Stimulated activated CD4-positive, alpha-beta T cell treated with anti-CD3 and anti-CD28 coated beads, Interleukin-2, amount 100 ng/mL, for 24 hours (primary cell): ENCODE measurements at regions not wholly inside any gene's neighbourhood (a gene's known extent, or its start where the extent isn't known, plus 50 kb on each side); places are given as distances from the start of the nearest gene placed in this dataset.

Experiments used
- DNase-seq, 2 donors: peaks; one replicate each; pipeline ENCODE4 v3.0.0-alpha.2; 2020

DNA sequence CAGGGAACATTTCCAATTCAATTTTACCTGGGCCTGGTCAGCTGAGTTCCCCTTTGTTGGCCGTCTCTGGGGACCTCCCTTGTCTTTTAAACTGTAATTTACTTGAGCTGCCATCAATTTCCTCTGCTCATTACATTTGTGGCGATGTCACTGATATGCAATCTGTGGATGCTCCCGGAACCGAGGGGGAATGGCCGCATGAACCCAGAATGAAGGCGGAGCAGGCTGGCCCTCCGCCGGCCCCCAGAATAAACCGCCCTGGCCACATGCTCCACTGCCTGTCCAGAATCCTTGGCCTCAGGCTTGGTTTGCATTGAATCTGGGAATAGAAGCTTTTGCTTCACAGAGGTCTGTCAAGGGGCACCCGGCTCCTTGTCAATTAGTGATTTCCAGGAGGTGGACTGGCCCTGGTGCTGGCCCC lies 276.8 kb downstream of the TEX29 start:
- DNase-seq = no peak

DNA sequence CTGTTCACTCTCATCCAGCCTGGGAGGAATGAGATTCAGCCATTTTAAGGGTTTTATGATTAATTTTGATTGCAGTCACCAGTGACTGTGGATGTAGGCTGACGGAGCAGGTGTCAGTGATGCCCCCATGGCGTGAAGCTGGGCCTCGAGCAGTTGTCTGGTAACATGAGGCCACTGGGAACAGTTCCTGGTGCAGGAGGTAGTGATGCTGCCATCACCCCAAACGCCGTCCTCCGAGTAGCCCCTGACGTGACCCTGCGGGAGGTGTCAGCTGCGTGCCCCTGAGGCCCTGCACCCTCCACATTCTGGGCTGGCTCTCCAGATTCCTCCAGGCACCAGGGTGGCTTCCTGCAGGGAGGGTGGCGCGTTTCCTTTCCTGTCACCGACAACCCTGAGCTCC lies 277.2 kb downstream of the TEX29 start:
- no peak for DNase-seq

DNA sequence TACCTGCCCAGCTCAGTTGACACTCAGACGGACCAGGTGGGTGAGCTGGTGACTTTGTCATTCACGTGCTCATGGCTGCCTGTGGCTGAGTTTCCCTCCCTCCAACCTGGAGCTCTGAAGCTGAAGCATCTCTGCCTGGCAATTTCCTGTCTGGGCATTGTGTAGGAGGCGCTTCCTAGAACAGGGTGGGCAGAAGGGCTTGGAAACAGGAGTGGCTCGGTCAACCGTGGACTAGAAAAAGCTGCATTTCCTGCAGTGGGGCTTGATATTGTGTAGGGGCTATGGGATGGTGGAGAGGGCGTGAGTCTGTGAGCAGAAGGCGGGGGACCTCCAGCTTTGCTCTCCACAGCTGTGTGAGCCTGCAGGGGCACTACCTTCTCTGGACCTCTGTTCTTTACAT lies 278.3 kb downstream of the TEX29 start:
- no peak for DNase-seq

DNA sequence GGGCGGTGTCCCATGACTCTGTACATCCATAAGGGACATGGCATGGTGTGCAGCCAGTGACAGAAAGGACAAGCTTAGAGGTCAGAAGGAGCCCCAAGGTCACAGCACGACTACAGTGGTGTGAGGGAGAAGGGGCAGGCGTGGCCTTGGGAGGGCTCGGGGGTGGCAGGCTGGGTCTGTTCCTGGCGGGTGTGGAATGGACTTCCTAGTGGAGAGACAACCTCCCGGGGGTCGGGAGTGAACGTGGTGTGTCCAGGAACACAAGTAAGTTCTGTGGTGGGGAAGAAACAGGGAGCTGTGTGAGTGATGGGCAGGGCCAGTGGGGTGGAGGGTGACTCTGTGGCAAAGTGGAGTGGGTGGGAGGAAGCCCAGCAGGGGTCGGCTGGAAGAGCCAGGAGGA lies 279.3 kb downstream of the TEX29 start:
- DNase-seq = no peak

DNA sequence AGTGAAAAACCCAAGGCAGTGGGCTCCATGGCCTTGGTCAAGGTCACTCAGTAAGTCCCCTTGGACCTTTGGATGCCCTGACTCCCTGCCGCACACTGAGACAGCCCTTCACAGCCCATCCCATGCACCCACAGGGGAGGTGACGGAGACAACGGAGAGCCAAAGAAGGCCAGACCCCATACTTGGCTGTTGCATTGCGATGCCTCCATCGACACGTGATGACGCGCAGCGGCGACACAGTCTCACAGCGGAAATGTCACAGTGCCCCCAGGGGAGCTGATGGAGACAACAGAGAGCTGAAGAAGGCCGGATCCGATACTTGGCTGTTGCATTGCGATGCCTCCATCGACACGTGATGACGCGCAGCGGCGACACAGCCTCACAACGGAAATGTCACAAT lies 282.4 kb downstream of the TEX29 start:
- DNase-seq = no peak

DNA sequence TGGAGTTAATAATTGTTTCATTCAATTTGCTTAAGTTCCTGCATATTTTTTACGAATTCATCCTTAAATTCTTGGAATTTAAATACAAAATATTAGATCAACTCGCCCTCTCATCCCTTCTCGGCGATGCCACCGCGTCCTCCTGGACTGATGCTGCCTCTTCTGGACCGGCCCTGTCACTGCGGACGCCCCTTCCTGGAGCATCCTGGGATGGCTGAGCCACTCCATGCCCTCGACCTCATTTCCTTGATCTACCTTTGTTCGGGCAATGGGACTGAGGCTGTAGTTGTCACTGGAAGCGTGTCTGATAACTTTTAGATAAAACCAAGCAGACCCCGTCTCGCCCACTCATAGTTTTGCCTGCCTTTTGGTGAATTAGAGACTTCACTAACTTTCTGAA lies 283.7 kb downstream of the TEX29 start:
- no peak for DNase-seq

DNA sequence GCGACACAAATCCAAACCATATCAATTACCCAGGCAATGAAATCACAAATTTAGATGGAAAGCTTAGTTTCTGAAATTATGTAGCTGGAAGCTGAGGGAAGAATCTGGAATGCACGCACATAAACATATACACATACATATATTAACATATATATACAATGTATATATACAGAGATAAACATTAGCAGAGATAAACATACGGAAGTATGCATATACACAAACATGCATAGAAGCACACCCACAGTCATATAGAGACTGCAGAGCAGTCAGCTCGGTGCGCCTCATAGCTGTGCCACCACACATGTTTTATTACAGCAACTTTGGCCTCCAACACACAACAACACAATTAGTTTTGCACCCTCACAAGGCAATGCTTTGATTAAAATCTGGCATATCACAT lies 288.1 kb downstream of the TEX29 start:
- no peak for DNase-seq

DNA sequence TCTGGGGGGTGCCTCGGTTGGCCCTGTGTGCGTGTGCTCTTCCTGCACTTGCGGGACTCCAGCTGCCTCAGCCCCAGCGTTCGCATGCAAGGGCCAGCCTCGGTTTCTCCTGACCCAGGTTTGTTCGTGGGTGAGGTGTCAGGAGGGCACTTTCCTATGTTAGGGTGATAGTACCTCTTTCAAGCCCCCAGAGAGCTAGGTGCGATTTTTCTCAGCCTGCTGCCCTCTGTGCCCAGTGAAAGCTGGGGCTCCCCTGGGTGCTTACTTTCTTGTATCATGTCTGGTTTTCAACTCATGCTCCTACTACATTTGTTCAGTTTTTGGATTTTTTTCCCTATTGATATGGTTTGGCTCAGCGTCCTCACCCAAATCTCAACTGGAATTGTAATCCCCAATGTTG lies 289.2 kb downstream of the TEX29 start:
- no peak for DNase-seq

DNA sequence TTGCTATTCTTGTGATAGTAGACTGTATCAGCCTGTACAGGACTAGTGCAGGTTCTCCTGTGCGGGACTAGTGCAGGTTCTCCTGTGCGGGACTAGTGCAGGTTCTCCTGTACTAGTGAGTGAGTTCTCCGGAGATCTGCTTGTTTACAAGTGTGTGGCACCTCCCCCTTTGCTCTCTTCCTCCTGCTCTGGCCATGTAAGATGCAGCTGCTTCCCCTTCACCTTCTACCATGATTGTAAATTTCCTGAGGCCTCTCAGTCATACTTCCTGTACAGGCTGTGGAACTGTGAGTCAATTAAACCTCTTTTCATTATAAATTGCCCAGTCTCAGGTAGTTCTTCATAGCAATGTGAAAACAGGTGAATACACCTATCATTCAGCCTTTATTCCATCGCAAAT lies 289.6 kb downstream of the TEX29 start:
- DNase-seq = no peak

DNA sequence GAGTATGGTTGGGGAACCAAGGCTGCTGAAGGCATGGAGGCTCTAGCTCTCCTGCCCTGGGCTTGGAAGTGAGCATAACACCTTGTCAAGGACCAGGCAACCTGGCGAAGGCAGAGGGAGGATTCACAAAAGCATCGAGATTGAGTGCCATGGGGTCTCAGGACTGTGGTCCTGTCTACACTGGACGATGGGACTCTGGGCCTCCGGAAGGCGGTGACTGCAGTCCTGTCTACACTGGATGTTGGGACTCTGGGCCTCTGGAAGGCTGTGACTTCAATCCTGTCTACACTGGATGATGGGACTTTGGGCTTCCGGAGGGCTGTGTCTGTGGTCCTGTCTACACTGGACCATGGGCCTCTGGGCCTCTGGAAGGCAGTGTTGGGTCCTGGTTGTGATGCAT lies 290.4 kb downstream of the TEX29 start:
- no peak for DNase-seq

DNA sequence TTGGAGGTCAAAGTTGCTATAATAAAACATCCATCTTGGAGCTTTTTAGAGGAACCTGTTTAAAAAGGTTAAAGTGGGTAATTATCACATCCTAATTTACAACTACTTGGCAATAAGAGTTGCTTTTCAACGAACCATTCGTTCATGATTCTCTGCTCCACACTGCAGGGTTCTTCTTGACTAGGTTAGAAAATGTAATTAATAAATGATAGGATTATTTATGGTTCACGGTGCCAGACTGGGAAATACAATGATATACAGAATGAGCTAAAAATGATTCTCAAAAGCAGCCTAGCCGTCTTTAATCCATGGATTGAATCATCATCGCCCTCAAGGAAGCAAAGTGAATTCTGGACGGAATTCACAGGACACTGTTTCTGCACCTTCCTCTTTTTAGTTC lies 291.2 kb downstream of the TEX29 start:
- no peak for DNase-seq

DNA sequence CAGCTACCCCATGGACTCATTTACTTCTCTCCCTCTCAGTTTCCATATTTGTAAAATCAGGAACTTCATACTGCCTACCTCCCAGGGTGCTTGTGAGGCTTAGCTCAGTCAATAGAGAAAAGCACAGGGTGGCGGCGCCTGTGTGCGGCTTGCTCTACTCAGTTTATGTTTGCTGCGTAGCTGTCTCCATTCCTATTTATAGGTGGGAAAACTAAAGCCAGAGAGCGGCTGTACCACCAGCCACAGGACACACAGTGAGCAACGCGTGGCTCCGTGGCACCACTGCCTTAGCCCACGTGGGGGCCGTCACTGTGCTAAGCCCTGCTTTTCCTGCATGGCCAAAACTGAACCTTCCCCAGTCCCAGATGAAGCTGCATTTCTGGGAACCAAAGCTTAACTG lies 292.4 kb downstream of the TEX29 start:
- DNase-seq = no peak

DNA sequence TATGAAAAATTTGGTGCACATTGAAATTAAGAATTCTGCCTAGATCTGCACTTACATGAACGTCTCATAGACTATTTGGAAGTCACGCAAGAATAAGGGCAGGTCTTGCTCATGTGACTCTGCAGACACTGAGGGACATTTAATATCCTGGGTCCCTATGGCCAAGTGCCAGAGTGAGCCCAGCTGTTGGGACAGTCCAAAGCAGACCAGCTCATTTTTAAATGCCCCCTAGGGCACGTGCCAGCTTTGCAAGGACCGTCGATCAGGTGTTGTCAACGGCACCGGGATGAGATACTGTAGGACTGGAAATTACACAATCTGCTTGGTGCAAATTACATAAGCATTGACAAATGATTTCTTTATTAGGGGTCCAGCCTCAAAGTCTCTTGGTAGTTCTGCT lies 293.6 kb downstream of the TEX29 start:
- DNase-seq = no peak

DNA sequence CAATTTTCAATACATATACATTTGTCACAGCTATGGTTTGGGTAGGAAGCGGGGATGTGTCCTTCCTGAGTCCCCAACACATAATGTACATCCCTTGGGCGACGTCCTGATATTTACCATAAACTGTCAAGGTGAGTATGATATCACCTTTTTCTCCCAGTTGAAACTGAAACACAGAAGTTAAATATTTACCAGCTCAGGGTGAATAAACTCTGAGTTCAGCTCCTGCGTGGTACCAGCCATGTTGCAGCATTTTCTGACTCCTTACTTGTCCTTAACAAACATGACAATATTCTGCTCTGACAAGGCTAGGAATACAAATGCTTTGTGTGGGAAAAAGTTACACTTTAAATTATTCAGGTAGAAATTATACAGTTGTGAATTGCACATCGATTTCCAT lies 294.2 kb downstream of the TEX29 start:
- DNase-seq = no peak

DNA sequence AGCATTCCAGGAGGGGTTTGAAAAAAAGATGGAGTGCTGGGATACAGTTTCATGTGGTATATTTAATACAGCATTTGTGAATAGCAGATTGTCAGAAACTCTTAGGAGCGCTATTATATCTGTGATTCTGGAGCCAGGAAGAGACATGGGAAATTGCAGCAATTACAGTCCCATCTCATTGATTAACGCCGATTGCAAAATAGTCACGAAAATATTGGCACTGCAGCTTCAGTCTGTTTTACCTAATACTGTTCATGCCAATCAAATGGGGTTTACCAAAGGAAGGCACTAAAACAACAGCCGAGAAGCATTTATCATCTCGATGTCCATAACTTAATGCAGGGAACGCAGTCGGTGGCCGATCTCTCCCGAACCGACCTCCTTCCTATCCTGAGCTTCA lies 295.8 kb downstream of the TEX29 start:
- no peak for DNase-seq

DNA sequence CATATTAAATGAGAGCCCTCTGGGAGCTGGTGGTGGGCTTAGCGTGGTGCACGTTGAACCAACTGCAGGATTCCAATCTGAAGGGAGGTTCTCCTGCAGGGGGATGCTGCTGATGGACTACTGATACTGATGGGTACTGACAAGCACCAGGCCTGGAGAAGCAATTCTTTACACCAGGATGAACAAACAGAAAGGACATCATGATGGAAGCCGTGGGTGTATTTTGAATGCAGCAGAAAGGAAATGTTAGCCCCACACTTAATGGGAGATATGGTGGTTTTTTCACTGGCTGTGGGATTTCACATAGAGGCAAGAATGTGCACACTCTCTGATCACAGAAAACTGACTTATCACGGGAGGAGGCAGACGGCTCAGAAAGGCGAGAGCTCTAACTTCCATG lies 299.7 kb downstream of the TEX29 start:
- DNase-seq = no peak

DNA sequence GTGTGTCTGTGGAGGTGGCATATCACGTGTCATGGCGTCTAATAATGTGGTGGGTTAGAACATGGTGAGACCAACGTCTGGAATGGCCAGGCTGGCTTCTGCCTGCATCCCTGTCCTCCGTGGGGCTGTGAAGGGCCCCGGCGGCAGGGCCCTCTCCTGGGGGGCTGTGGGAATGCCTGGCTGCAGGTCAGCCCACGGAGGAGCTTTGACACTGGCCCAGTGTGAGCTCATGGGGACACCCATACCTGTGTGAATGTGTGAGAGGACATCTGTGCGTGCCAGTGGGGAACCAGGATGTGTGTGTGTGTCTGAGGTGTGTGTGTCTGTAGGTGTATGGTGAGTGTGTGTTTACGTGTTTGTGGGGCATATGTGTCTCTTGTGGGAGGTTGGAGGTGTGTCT lies 300.1 kb downstream of the TEX29 start:
- no peak for DNase-seq

DNA sequence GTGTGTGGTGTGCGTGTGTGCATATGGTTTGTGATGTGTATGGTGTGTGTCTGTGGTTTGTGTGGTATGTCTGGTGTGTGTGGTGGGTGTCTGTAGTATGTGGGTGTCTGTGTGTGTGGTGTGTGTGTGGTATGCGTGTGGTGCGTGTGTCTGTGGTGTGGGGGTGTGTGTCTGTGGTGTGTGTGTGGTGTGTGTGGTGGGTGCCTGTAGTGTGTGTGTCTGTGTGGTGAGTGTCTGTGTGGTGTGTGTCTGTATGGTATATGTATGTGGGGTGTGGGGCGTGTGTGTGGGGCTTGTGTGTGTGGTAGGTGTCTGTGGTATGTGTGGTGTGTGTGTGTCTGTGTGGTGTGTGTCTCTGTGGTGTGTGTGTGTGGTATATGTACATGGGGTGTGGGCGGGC lies 300.7 kb downstream of the TEX29 start:
- no peak for DNase-seq

DNA sequence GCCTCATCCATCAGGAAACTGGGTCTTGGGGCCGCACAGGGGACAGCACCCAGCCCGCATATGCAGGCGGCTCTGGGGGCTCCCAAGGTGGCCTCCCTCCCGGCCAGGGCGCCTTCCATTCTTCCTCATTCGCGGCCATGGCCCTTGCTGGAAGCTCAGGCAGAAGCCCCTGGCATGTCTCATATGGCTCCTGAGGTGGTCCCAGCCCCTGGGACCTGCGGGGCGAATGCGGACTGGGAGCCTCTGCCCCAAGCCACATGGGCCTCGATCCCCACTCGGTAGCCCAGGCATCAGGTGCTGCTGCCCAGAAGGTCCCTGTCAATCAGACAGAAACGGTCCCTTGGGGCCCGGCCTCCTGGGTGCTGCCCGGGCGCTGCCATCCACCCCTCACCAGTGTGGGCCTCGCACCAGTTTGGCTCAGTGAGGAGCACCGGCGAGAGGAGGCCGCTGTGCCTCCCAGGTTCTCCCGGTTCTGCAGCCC lies 301.6 kb downstream of the TEX29 start:
- DNase-seq = no peak

DNA sequence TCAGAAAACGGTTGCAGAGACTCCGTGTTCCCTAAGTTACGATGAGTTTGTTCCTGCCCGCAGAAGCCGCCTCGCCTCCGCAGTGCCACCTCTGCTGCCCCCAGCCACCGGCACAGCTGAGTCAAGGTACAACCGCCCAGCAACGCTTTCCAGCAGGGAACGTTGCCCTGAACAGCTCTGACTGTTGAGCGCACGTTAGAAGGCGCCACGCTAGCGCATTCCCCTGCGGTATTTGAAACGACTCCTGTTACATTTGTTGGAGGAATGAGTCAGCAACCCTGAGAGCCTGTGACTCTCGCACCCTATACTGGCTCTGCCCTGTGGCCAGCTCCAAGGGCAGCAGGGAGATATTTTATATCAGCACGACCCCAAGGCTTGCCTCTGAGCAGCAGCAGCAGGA lies 302.8 kb downstream of the TEX29 start:
- DNase-seq = no peak

DNA sequence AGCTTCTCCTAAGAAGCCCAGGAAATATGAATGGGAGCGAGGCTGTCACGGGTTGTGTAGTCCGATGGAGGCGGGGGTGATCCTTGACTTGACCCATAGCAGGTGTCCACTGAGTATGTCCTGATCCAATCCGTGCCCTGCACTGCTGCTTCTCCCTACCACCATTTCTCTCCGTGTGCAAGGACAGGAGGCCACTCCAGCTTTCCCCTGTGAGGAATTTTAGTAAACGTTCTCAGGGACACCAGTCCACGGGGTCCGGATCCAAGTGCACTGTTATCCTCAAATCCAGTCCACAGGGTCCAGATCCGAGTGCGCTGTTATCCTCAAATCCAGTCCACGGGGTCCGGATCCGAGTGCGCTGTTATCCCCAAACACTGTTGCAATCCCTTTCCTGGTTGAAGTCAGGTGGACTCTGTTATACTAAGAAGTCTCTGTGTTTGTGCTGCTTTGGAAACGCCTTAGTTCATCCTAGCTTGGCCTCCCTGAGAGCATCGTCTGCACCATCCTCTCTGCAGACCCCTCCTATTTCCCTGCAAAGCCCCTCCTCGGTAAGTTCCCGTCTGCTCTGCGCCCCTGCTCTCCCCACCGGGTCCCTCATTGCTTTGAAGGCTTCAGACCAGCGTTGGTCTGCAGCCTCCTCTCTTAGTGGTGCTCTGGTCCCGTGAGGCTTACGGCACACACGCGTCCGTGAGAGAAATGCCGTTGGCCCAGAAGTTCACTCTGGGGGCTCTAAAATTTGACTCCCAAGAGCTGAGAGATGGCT lies 303.5 kb downstream of the TEX29 start:
- no peak for DNase-seq

DNA sequence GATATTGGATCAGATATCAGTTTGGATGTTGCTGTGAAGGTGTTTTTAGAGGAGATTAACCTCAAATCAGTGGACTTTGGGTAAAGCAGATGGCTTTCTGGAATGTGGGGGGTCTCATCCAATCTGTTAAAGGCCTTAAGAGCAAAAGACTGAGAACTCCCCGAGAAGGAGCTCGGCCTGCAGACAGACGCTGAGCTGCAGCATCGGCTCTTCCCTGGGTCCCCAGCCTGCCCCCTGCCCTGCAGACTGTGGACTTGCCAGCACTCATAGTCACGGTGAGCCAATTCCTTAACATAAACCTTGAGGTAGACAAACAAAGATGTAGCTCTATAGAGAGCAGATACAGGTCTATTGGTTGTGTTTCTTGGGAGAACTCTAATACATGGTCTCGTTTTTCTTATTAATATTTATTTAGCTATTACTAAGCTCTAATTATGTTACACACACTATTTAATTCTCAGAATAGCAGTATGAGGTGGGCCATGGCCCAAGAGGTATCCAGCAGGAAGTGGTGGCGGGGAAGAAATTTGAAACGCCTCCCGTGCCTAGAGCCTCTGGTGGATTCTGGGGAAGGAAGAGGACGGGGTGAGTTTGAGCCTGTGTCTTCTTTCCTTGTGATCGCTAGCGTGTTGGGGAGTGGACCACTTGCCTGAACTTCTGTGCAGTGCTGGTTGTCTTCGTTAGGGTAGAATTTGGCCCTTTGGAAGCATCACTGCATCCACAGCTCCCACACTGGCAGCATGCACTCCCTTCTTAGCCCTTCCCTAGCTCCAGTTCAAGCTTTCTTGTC lies 305.3 kb downstream of the TEX29 start:
- no peak for DNase-seq

DNA sequence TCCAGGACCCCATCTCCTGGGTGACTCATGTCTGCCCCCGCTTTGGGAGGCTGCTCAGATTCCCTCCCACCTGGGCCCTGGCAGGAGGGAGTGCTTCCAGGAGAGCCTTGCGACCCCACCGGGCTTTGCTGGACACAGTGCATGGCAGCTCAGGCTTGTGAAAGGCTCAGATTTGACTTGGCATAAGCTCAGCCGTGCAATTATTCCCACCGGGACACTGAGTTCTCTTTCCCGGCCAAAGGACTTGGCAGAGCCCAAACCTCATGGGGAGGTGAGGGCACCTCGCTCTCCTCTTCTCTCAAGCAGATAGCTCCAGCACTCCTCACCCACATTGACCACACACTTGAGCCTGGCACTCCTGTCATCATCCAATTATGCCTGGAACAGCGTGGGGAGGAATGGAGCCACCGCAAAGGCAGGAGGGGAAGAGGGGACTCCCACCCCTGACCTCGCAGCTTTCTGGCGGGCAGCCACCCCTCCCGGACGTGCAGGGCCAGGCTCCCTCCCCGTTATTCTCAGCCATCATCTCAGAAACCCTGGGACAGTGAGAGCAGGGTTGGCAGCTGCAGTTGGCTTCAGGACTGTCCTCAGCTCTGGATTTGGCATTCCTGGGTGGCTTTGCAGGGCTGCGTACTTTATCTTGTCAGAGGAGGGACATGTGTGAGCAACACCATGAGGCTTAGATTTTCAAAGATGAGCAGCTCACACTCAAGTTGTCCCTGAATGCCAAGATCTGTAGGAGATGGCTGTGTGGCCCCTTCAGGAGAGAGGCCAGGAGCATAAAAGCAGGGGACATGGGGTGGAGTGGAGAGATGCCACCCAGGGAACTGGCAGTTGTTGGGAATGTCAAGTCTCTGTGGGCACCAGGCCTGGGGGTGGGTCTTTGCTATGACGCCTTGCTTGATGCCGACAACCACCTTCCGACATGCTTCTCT lies 306.2 kb downstream of the TEX29 start:
- DNase-seq = no peak
